ENCODE measurements at regions not wholly inside any gene's neighbourhood (a gene's known extent, or its start where the extent isn't known, plus 50 kb on each side); places are given as distances from the start of the nearest gene placed in this dataset.

GRCh38 chr10:28935061-28935460 is 257.7 kb downstream of the BAMBI start:
- H3K27me3 ChIP-seq (ENCODE audit: insufficient read depth, low read length): no peaks in the 10 kb centered on the region
- FAIRE-seq: no peak
- H3K36me3 Mint-ChIP-seq (ENCODE audit: low read depth, unreplicated experiment): no peaks in the 10 kb centered on the region
- no peaks in the 10 kb centered on the region for H3K36me3 ChIP-seq (ENCODE audit: insufficient read depth, low read length)
- peaks cover 2% of the 10 kb centered on the region for H3K9me3 Mint-ChIP-seq (ENCODE audit: unreplicated experiment)
- H3K4me2 ChIP-seq (ENCODE audit: low read length): no peak overlapping the region
- H4K20me1 ChIP-seq (ENCODE audit: insufficient read depth, low read length): no peaks in the 10 kb centered on the region
- H3K79me2 ChIP-seq (ENCODE audit: insufficient read depth, low read length): no peaks in the 10 kb centered on the region
- no peak overlapping the region for H3K27ac ChIP-seq (ENCODE audit: low read depth, low read length)
- H3K27ac Mint-ChIP-seq (ENCODE audit: unreplicated experiment): no peak overlapping the region
- DNase-seq (ENCODE audit: low read depth): no peak
- H3K4me1 Mint-ChIP-seq (ENCODE audit: low read depth, unreplicated experiment): peaks cover 3% of the 10 kb centered on the region
- H3K9me3 ChIP-seq (ENCODE audit: insufficient read depth, low read depth, low read length): peaks cover 2% of the 10 kb centered on the region
- no peak overlapping the region for H3K4me3 ChIP-seq (ENCODE audit: insufficient read depth, low read depth, low read length)
- H2AFZ ChIP-seq (ENCODE audit: low read depth, low read length): no peak overlapping the region
- H3K27me3 Mint-ChIP-seq (ENCODE audit: low read depth, unreplicated experiment): no peaks in the 10 kb centered on the region
- TF ChIP-seq EZH2 (IDR thresholded peaks at IDR 0.05; ENCODE audit: insufficient read depth, low read length): no peak
- TF ChIP-seq CTCF (IDR thresholded peaks at IDR 0.05; ENCODE audit: insufficient read depth, low read depth, low read length): no peak
- H3K9ac ChIP-seq (ENCODE audit: low read length): no peak overlapping the region
- H3K4me3 Mint-ChIP-seq (ENCODE audit: unreplicated experiment): no peak overlapping the region
- peaks cover 12% of the 10 kb centered on the region for H3K4me1 ChIP-seq (ENCODE audit: insufficient read depth, low read length)

- Histone ChIP-seq H3K9me3 (ENCODE audit: insufficient read depth, low read depth, low read length) (peaks cover 2% of the 10 kb centered on the region), H3K4me2 (ENCODE audit: low read length) (no peak overlapping the region), H2AFZ (ENCODE audit: low read depth, low read length) (no peak overlapping the region), H3K4me1 (ENCODE audit: insufficient read depth, low read length) (peaks cover 15% of the 10 kb centered on the region), H3K79me2 (ENCODE audit: insufficient read depth, low read length) (no peaks in the 10 kb centered on the region), H3K27ac (ENCODE audit: low read depth, low read length) (no peak overlapping the region), H4K20me1 (ENCODE audit: insufficient read depth, low read length) (no peaks in the 10 kb centered on the region), H3K36me3 (ENCODE audit: insufficient read depth, low read length) (no peaks in the 10 kb centered on the region), H3K27me3 (ENCODE audit: insufficient read depth, low read length) (no peaks in the 10 kb centered on the region), H3K4me3 (ENCODE audit: insufficient read depth, low read depth, low read length) (no peak overlapping the region), H3K9ac (ENCODE audit: low read length) (no peak overlapping the region)
- TF ChIP-seq CTCF (IDR thresholded peaks at IDR 0.05; ENCODE audit: insufficient read depth, low read depth, low read length) (no peak), EZH2 (IDR thresholded peaks at IDR 0.05; ENCODE audit: insufficient read depth, low read length) (no peak)
- peaks cover 3% of the 10 kb centered on the region for H3K4me1 Mint-ChIP-seq (ENCODE audit: low read depth, unreplicated experiment)
- DNase-seq (ENCODE audit: low read depth): no peak
- no peak overlapping the region for H3K27ac Mint-ChIP-seq (ENCODE audit: unreplicated experiment)
- H3K4me3 Mint-ChIP-seq (ENCODE audit: unreplicated experiment): no peak overlapping the region
- no peaks in the 10 kb centered on the region for H3K27me3 Mint-ChIP-seq (ENCODE audit: low read depth, unreplicated experiment)
- H3K9me3 Mint-ChIP-seq (ENCODE audit: unreplicated experiment): peaks cover 4% of the 10 kb centered on the region
- no peaks in the 10 kb centered on the region for H3K36me3 Mint-ChIP-seq (ENCODE audit: low read depth, unreplicated experiment)
- FAIRE-seq: no peak
Measured at GRCh38 chr10:28937959-28938358, 260.6 kb downstream of the BAMBI start.

- Histone ChIP-seq H3K9me3 (ENCODE audit: insufficient read depth, low read depth, low read length) (no peaks in the 10 kb centered on the region), H3K27me3 (ENCODE audit: insufficient read depth, low read length) (no peaks in the 10 kb centered on the region), H3K9ac (ENCODE audit: low read length) (no peak overlapping the region), H3K4me1 (ENCODE audit: insufficient read depth, low read length) (peaks cover 15% of the 10 kb centered on the region), H3K4me3 (ENCODE audit: insufficient read depth, low read depth, low read length) (no peak overlapping the region), H3K27ac (ENCODE audit: low read depth, low read length) (no peak overlapping the region), H3K79me2 (ENCODE audit: insufficient read depth, low read length) (no peaks in the 10 kb centered on the region), H2AFZ (ENCODE audit: low read depth, low read length) (no peak overlapping the region), H3K36me3 (ENCODE audit: insufficient read depth, low read length) (no peaks in the 10 kb centered on the region), H3K4me2 (ENCODE audit: low read length) (no peak overlapping the region), H4K20me1 (ENCODE audit: insufficient read depth, low read length) (no peaks in the 10 kb centered on the region)
- Mint-ChIP-seq H3K4me1 (ENCODE audit: low read depth, unreplicated experiment) (peaks cover 3% of the 10 kb centered on the region), H3K36me3 (ENCODE audit: low read depth, unreplicated experiment) (no peaks in the 10 kb centered on the region), H3K27ac (ENCODE audit: unreplicated experiment) (no peak overlapping the region), H3K4me3 (ENCODE audit: unreplicated experiment) (no peak overlapping the region), H3K9me3 (ENCODE audit: unreplicated experiment) (peaks cover 4% of the 10 kb centered on the region), H3K27me3 (ENCODE audit: low read depth, unreplicated experiment) (no peaks in the 10 kb centered on the region)
- peak; percentile 39 for DNase-seq (ENCODE audit: low read depth)
- TF ChIP-seq CTCF (IDR thresholded peaks at IDR 0.05; ENCODE audit: insufficient read depth, low read depth, low read length) (no peak), EZH2 (IDR thresholded peaks at IDR 0.05; ENCODE audit: insufficient read depth, low read length) (no peak)
- FAIRE-seq: no peak
Measured at GRCh38 chr10:28938745-28939144, 261.4 kb downstream of the BAMBI start.
